Fibroblast of pulmonary artery (primary cell): ENCODE measurements at regions not wholly inside any gene's neighbourhood (a gene's known extent, or its start where the extent isn't known, plus 50 kb on each side); places are given as distances from the start of the nearest gene placed in this dataset.

Experiments
- DNase-seq: peaks from one replicate; pipeline ENCODE4 v3.0.0-alpha.2; 2010; ENCODE audit warnings: low read depth
- H3K4me3 ChIP-seq: replicated peaks from 2 replicates; pipeline ENCODE4 v1.5.1; 2011; ENCODE audit warnings: low read depth, mild to moderate bottlenecking, control low read depth, low read length, moderate library complexity
- TF ChIP-seq, protein P1 (sequence below): IDR thresholded peaks from 2 replicates; pipeline ENCODE4 v1.5.1; 2011; ENCODE audit warnings: mild to moderate bottlenecking, control low read depth, low read length, inconsistent platforms; ENCODE audit errors: missing control alignments

DNA sequence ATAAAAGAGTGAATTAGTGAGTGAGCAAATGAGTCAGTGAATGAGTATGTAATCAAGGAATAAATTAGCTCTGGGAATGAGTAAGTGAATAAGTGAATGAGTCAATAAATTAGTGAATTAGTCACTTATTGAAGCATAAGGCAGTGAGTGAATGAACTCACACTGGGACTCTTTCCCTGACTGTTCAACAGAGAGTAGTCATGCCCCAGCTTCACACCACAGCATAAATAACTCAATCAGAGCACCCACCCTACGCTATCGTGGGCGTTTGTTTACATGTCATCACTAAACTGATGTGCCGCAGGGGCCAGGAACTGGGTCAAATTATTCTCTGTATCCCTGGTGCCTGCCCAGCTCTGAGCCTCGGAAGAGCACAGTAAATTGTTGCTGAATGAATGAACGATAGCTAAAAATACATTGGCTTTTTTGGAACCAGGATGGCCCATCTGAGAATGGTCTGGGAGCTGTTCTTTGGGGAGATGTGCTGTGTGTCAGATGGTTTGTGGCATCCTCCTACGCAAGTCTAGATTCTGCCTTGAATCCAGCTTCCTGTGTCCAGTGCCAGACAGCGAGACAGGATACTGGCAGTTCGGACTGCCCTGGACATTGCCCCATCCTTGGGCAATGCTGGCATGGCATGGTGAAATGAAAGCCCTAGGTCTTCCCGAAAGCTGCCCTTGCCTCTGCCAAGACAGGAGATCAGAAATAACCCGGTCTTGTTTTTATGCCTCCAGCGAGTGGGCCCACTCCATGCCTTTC, 98.0 kb upstream of the RTL1 start:
- H3K4me3 ChIP-seq: no peak overlapping the region
- peak; percentile 16 for DNase-seq
- TF ChIP-seq, protein P1, sequence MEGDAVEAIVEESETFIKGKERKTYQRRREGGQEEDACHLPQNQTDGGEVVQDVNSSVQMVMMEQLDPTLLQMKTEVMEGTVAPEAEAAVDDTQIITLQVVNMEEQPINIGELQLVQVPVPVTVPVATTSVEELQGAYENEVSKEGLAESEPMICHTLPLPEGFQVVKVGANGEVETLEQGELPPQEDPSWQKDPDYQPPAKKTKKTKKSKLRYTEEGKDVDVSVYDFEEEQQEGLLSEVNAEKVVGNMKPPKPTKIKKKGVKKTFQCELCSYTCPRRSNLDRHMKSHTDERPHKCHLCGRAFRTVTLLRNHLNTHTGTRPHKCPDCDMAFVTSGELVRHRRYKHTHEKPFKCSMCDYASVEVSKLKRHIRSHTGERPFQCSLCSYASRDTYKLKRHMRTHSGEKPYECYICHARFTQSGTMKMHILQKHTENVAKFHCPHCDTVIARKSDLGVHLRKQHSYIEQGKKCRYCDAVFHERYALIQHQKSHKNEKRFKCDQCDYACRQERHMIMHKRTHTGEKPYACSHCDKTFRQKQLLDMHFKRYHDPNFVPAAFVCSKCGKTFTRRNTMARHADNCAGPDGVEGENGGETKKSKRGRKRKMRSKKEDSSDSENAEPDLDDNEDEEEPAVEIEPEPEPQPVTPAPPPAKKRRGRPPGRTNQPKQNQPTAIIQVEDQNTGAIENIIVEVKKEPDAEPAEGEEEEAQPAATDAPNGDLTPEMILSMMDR: no peak

DNA sequence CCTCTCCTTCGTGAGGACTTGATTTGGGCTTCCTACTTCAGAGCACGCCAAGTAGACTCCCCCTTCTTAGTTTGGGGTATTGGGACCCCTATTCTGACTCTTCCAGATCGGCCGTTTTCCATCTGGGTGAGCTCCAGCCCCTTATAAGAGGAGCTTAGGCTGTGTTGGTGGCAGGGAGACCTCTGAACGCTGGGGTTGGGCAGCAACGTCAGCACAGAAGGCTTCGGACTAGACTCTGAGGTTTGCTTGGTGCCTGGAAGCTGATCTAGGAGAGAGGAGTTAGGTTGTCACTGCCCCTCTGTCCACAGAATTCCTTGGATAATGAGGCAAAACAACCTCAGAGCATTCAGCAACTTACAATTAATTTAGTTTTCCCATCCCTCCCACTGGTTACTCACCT, 99.2 kb upstream of the RTL1 start:
- no peak overlapping the region for H3K4me3 ChIP-seq
- DNase-seq: no peak
- TF ChIP-seq, protein P1: no peak

DNA sequence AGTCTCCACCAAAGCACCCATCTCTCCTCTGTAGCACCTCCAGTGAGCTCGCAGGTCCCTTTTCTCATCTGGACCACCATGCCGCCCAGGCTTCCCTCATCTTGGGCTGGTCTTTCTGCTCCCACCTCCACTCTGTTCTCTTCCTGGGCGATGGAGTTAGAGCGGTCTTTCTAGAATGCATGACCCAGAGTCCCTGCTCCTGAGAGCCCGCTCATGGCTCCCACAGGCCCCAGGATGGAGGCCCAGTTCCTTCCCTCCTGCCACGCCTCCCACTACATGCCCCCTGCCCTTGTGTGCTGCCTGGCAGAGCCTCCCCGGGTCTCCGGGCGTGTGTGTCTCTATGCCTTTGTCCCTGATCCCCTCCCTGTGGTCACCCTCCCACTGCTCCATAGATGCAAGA, 100.7 kb upstream of the RTL1 start:
- TF ChIP-seq, protein P1: no peak
- DNase-seq: no peak
- no peak overlapping the region for H3K4me3 ChIP-seq

DNA sequence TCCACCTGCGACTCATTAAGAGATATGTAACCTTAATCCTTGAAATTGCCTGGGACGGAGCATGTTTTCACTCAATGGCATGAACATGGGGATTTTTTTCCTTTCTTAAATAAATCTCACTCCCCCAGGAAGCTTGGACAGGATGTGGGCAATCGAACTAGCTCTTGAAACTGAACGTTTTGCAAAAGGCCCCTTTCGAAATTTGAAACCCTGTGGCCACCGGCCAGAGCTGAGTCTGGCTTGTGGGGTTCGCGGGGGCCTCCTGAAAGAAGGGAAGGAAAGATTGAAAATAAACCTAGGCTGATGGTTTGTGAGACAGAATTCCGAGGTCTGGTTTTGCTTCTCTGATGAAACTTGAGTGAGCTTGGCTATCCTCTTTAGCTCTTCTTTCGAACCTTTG, 101.4 kb upstream of the RTL1 start:
- peak; percentile 40 for DNase-seq

DNA sequence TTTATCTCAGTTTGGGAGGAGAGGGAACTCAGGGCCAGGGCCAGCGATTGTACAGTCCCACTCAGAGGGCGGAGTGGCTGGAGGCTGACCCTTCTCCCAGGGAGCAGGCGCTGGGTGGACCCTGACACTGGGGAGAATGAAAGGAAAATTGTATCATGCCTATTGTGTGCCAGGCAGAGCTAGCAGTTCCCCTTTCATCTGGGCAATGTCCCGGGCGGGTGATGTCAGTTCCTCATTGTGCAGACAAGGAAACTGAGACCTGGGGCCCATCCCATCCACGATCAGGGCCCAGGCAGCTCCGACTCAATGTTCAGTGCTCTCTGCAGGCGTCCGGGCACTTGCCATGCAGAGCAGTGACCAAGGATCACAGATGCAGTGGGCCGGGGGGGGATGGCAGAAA, 101.9 kb upstream of the RTL1 start:
- TF ChIP-seq, protein P1: no peak
- no peak for DNase-seq
- no peak overlapping the region for H3K4me3 ChIP-seq

More for the DNA sequence above, 101.4 kb upstream of the RTL1 start:
- TF ChIP-seq, protein P1: no peak
- H3K4me3 ChIP-seq: no peak overlapping the region

DNA sequence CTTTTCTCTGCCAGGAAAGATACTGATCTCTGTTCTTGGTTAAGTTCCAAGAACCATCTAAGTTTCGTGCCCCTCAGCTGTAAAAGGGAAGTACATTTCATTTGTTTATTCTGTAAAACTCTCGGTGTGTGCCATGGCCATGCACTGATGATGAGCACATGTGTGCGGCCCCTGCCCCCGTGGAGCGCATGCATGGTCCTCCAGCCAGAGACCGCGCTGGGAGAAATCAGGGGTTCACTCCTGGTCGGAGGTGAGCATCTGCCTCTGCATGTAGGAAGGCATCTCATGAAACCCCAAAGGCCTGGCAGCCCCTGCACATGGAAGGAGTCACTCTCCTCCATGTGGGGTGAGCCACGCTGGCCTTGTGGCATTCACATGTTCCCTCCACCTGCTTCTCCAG, 102.5 kb upstream of the RTL1 start:
- H3K4me3 ChIP-seq: no peak overlapping the region
- no peak for DNase-seq
- TF ChIP-seq, protein P1: no peak
